ENCODE measurements at regions not wholly inside any gene's neighbourhood (a gene's known extent, or its start where the extent isn't known, plus 50 kb on each side); places are given as distances from the start of the nearest gene placed in this dataset.
"Not testable (repeated sequence)": the region's sequence is repeated elsewhere in the genome, so short reads cannot be mapped to it uniquely, and the experiment has no call there.

GRCh38 chr4:86521373-86521969, 72.6 kb upstream of the PTPN13 start:
- Histone ChIP-seq H3K9me3 (peaks cover 0 to 29% of the 10 kb centered on the region in 2 donors), H3K36me3 (no peaks in the 10 kb centered on the region), H3K27ac (no peak overlapping the region), H3K4me1 (no peaks in the 10 kb centered on the region), H3K4me3 (no peak overlapping the region), H3K27me3 (no peaks in the 10 kb centered on the region)
- no peak for TF ChIP-seq CTCF (IDR thresholded peaks at IDR 0.05)
- DNase-seq (ENCODE audit: low spot score in 2 of 2) = no peak
- intact Hi-C loops (cut with DNase I) = no loop called here

- DNase-seq (ENCODE audit: low spot score in 2 of 2) = no peak
- no peak overlapping the region for H3K4me3 ChIP-seq
- no peaks in the 10 kb centered on the region for H3K36me3 ChIP-seq
- intact Hi-C loops (cut with DNase I) = no loop called here
- H3K27me3 ChIP-seq = no peaks in the 10 kb centered on the region
- no peak overlapping the region for H3K27ac ChIP-seq
- H3K9me3 ChIP-seq = peaks cover 0 to 29% of the 10 kb centered on the region in 2 donors
- H3K4me1 ChIP-seq = no peaks in the 10 kb centered on the region
- peak in 1 of 3 experiments; percentile 24 for TF ChIP-seq CTCF (IDR thresholded peaks at IDR 0.05)
These were observed 71.8 kb upstream of the PTPN13 start for GRCh38 chr4:86522349-86522748.

GRCh38 chr4:86523333-86523732, 70.8 kb upstream of the PTPN13 start:
- TF ChIP-seq CTCF (IDR thresholded peaks at IDR 0.05) = no peak
- Histone ChIP-seq H3K9me3 (peaks cover 0 to 29% of the 10 kb centered on the region in 2 donors), H3K36me3 (no peaks in the 10 kb centered on the region), H3K27me3 (no peaks in the 10 kb centered on the region), H3K4me1 (no peaks in the 10 kb centered on the region), H3K27ac (no peak overlapping the region), H3K4me3 (no peak overlapping the region)
- intact Hi-C loops (cut with DNase I) = no loop called here
- DNase-seq (ENCODE audit: low spot score in 2 of 2) = no peak

- intact Hi-C loops (cut with DNase I); H3K9me3 ChIP-seq; H3K36me3 ChIP-seq; H3K27ac ChIP-seq; H3K27me3 ChIP-seq; DNase-seq (ENCODE audit: low spot score in 2 of 2); H3K4me1 ChIP-seq; H3K4me3 ChIP-seq: not testable (repeated sequence)
These were observed 66.4 kb upstream of the PTPN13 start for GRCh38 chr4:86527713-86528112.

- Histone ChIP-seq H3K27me3 (no peaks in the 10 kb centered on the region), H3K4me1 (no peaks in the 10 kb centered on the region), H3K36me3 (no peaks in the 10 kb centered on the region), H3K4me3 (no peak overlapping the region), H3K27ac (no peak overlapping the region), H3K9me3 (peaks cover 0 to 3% of the 10 kb centered on the region in 2 donors)
- DNase-seq (ENCODE audit: low spot score in 2 of 2) = no peak
- intact Hi-C loops (cut with DNase I) = no loop called here
- no peak for TF ChIP-seq CTCF (IDR thresholded peaks at IDR 0.05)
These were observed 64.7 kb upstream of the PTPN13 start for GRCh38 chr4:86529436-86529835.

GRCh38 chr4:86530183-86530582, 63.9 kb upstream of the PTPN13 start:
- no peak for DNase-seq (ENCODE audit: low spot score in 2 of 2)
- Histone ChIP-seq H3K27me3 (no peaks in the 10 kb centered on the region), H3K27ac (no peak overlapping the region), H3K4me3 (no peak overlapping the region), H3K4me1 (no peaks in the 10 kb centered on the region), H3K9me3 (no peaks in the 10 kb centered on the region), H3K36me3 (no peaks in the 10 kb centered on the region)
- intact Hi-C loops (cut with DNase I) = no loop called here
- TF ChIP-seq CTCF (IDR thresholded peaks at IDR 0.05) = no peak
